ENCODE measurements at regions not wholly inside any gene's neighbourhood (a gene's known extent, or its start where the extent isn't known, plus 50 kb on each side); places are given as distances from the start of the nearest gene placed in this dataset.

GRCh38 chr9:33677961-33678360 lies 117.4 kb upstream of the PRSS3 start:
- TF ChIP-seq, protein P1, sequence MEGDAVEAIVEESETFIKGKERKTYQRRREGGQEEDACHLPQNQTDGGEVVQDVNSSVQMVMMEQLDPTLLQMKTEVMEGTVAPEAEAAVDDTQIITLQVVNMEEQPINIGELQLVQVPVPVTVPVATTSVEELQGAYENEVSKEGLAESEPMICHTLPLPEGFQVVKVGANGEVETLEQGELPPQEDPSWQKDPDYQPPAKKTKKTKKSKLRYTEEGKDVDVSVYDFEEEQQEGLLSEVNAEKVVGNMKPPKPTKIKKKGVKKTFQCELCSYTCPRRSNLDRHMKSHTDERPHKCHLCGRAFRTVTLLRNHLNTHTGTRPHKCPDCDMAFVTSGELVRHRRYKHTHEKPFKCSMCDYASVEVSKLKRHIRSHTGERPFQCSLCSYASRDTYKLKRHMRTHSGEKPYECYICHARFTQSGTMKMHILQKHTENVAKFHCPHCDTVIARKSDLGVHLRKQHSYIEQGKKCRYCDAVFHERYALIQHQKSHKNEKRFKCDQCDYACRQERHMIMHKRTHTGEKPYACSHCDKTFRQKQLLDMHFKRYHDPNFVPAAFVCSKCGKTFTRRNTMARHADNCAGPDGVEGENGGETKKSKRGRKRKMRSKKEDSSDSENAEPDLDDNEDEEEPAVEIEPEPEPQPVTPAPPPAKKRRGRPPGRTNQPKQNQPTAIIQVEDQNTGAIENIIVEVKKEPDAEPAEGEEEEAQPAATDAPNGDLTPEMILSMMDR (IDR thresholded peaks at IDR 0.05) = no peak
- TF ChIP-seq POLR2AphosphoS5 (IDR thresholded peaks at IDR 0.05; ENCODE audit: low read depth, low read length) (no peak), REST (IDR thresholded peaks at IDR 0.05; ENCODE audit: insufficient read depth in 1 of 2, low read depth in 2 of 2, low read length in 1 of 2) (no peak), TCF7L2 (IDR thresholded peaks at IDR 0.05; ENCODE audit: low read depth, low read length) (no peak)

Data from Panc1 (cell line).